ENCODE measurements at regions not wholly inside any gene's neighbourhood (a gene's known extent, or its start where the extent isn't known, plus 50 kb on each side); places are given as distances from the start of the nearest gene placed in this dataset.

DNA sequence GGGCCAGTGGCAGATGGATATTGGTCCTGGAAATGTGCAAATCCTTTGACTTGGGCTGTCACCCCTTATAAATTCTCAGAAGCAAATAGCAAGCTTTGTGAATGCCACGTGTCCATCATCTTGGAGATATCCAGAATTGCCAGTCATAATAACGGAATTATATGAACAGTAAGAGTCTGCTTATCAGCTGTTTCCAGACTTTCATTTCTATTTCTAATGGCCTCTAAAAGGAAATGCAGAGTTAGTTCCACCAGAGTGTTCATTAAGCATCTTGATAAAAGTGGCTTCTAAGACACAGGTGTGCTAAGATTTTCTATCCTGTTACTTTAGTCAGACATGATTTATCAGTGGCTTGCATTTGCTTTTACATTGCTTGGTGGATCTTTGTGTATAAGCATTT lies 87.4 kb downstream of the RAMP3 start:
- TF ChIP-seq CTCF (IDR thresholded peaks at IDR 0.05; ENCODE audit: insufficient read depth, low read depth, low read length), result no peak
- Histone ChIP-seq H3K36me3 (ENCODE audit: control insufficient read depth, insufficient read depth, low read length) (no peaks in the 10 kb centered on the region), H3K4me3 (ENCODE audit: low read depth, low read length) (no peak overlapping the region), H3K27me3 (ENCODE audit: control insufficient read depth, insufficient read depth, low read length) (peaks cover 4% of the 10 kb centered on the region)
- ChIA-PET POLR2A (no interaction called here), CTCF (interaction anchor here (1.2 kb wide), 1 partner anchor 16 kb away, joined by 3 read pairs; no protein-coding TSS in a partner anchor)
- no peak for DNase-seq (ENCODE audit: low read depth)

DNA sequence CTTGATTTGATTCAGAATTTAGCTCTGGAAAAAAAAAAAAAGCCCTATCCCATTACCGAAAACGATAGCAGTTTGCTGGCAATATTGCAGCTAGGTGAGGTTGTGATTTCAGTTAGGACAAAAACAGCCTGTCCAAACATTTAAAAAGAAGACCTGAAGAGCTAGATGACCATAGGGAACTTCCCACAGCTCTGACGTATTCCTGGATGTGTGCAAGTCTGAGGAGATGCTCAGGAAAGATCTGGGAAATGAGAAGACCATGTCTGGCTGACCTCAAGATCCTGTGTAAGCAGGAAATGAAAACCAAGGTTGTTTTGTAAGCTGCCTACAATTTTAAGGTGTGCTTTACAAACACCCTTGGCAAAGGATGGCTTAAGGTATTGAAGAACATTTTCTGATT lies 88.7 kb downstream of the RAMP3 start:
- POLR2A ChIA-PET, result no interaction called here
- peaks cover 4% of the 10 kb centered on the region for H3K27me3 ChIP-seq (ENCODE audit: control insufficient read depth, insufficient read depth, low read length)
- TF ChIP-seq CTCF (IDR thresholded peaks at IDR 0.05; ENCODE audit: insufficient read depth, low read depth, low read length), result no peak
- DNase-seq (ENCODE audit: low read depth), result no peak
- CTCF ChIA-PET, result interaction anchor here (0.9 kb wide), 1 partner anchor 13 kb away, joined by 4 read pairs; no protein-coding TSS in a partner anchor
- H3K4me3 ChIP-seq (ENCODE audit: low read depth, low read length), result no peak overlapping the region
- H3K36me3 ChIP-seq (ENCODE audit: control insufficient read depth, insufficient read depth, low read length), result no peaks in the 10 kb centered on the region

DNA sequence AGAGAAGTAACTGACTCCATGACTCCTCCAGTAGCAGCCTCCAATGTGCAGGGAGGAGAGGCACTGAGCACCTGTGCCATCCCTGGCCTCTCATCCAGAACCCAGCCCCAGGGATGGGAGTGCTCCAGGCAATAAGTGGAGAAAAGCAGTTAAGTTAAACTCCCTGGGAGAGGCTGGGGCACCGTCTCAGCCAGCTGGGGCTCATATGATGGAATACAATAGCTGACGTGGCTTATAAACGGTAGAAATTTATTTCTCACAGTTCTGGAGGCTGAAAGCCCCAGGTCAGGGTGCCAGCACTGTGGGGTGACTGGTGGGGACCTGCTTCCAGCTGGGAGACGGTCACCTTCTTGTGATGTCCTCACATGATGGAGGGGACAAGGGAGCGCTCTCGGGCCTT lies 94.7 kb downstream of the RAMP3 start:
- H3K36me3 ChIP-seq (ENCODE audit: control insufficient read depth, insufficient read depth, low read length), result no peaks in the 10 kb centered on the region
- H3K4me3 ChIP-seq (ENCODE audit: low read depth, low read length), result no peak overlapping the region
- DNase-seq (ENCODE audit: low read depth), result no peak
- peaks cover 4% of the 10 kb centered on the region for H3K27me3 ChIP-seq (ENCODE audit: control insufficient read depth, insufficient read depth, low read length)
- TF ChIP-seq CTCF (IDR thresholded peaks at IDR 0.05; ENCODE audit: insufficient read depth, low read depth, low read length), result no peak
- CTCF ChIA-PET, result no interaction called here
- POLR2A ChIA-PET, result no interaction called here

DNA sequence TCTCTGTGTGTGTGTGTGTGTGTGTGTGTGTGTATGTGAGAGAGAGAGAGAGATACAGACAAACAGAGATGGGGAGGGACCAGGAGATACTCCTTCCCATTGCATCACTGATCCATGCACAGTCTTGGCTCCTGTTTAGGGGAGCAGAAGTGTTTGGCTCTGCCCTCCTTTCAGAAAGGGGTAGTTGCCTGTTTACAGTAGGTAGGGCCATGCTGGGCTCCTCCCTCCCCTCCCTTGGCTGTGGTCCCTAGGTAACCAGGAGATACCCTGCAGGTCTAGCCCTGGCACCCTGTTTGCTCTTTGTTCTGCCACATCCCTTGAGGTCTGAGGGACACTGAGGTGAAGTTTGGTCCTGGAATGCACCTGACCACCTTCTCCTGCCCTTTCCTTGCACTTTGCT lies 95.3 kb downstream of the RAMP3 start:
- no peak for DNase-seq (ENCODE audit: low read depth)
- Histone ChIP-seq H3K36me3 (ENCODE audit: control insufficient read depth, insufficient read depth, low read length) (no peaks in the 10 kb centered on the region), H3K4me3 (ENCODE audit: low read depth, low read length) (no peak overlapping the region), H3K27me3 (ENCODE audit: control insufficient read depth, insufficient read depth, low read length) (peaks cover 4% of the 10 kb centered on the region)
- POLR2A ChIA-PET, result no interaction called here
- no peak for TF ChIP-seq CTCF (IDR thresholded peaks at IDR 0.05; ENCODE audit: insufficient read depth, low read depth, low read length)
- CTCF ChIA-PET, result no interaction called here

- TF ChIP-seq CTCF (IDR thresholded peaks at IDR 0.05; ENCODE audit: insufficient read depth, low read depth, low read length), result no peak
- DNase-seq (ENCODE audit: low read depth), result no peak
- Histone ChIP-seq H3K36me3 (ENCODE audit: control insufficient read depth, insufficient read depth, low read length) (no peaks in the 10 kb centered on the region), H3K4me3 (ENCODE audit: low read depth, low read length) (no peak overlapping the region), H3K27me3 (ENCODE audit: control insufficient read depth, insufficient read depth, low read length) (peaks cover 4% of the 10 kb centered on the region)
- CTCF ChIA-PET, result no interaction called here
- POLR2A ChIA-PET, result no interaction called here
Measured at GRCh38 chr7:45253368-45253767, 95.8 kb downstream of the RAMP3 start.
